ENCODE measurements at regions not wholly inside any gene's neighbourhood (a gene's known extent, or its start where the extent isn't known, plus 50 kb on each side); places are given as distances from the start of the nearest gene placed in this dataset.

GRCh38 chr2:13919981-13920382, 712.5 kb upstream of the LRATD1 start:
- H3K4me1 ChIP-seq (ENCODE audit: control insufficient read depth, insufficient read depth, low read length), result no peaks in the 10 kb centered on the region
- intact Hi-C loops (cut with micrococcal nuclease; ENCODE audit: unreplicated experiment), result no loop called here
- DNase-seq (ENCODE audit: low read depth, low spot score) (no peak), ATAC-seq (no peak)
- TF ChIP-seq CTCF (IDR thresholded peaks at IDR 0.05), result no peak
- no peak for TF ChIP-seq REST (IDR thresholded peaks at IDR 0.05; ENCODE audit: insufficient read depth in 1 of 2, low read depth in 2 of 2, low read length in 1 of 2)
- no peak for TF ChIP-seq SIN3A (IDR thresholded peaks at IDR 0.05; ENCODE audit: borderline replicate concordance, insufficient read depth, low read depth, low read length)
- TF ChIP-seq POLR2AphosphoS5 (IDR thresholded peaks at IDR 0.05; ENCODE audit: low read depth, low read length), result no peak
- TF ChIP-seq TCF7L2 (IDR thresholded peaks at IDR 0.05; ENCODE audit: low read depth, low read length), result no peak
- ChIA-PET POLR2A (no interaction called here), CTCF (no interaction called here)
- no peak overlapping the region for H3K4me3 ChIP-seq (ENCODE audit: low read depth in 2 of 2, low read length in 2 of 2)
- BruUV-seq (replicated peaks), result no TSS peak
- H3K27me3 ChIP-seq (ENCODE audit: control insufficient read depth, insufficient read depth, low read length), result no peaks in the 10 kb centered on the region
- no peak overlapping the region for H3K27ac ChIP-seq (ENCODE audit: low read length)
- in situ Hi-C loops (cut with HindIII; ENCODE audit: low pct_unique_long_range_greater_than_20kb, low sequenced_read_pairs), result no loop called here
- H3K36me3 ChIP-seq (ENCODE audit: control insufficient read depth, insufficient read depth, low read length), result no peaks in the 10 kb centered on the region
- 0 out of 2 replicates have a peak, but pooled peaks cover 3% of the 10 kb centered on the region for H3K9me3 ChIP-seq (ENCODE audit: control insufficient read depth, insufficient read depth, low read depth, low read length)

- TF ChIP-seq CTCF (IDR thresholded peaks at IDR 0.05) (no peak), SIN3A (IDR thresholded peaks at IDR 0.05; ENCODE audit: borderline replicate concordance, insufficient read depth, low read depth, low read length) (no peak), POLR2AphosphoS5 (IDR thresholded peaks at IDR 0.05; ENCODE audit: low read depth, low read length) (no peak), REST (IDR thresholded peaks at IDR 0.05; ENCODE audit: insufficient read depth in 1 of 2, low read depth in 2 of 2, low read length in 1 of 2) (no peak), TCF7L2 (IDR thresholded peaks at IDR 0.05; ENCODE audit: low read depth, low read length) (no peak)
- Histone ChIP-seq H3K36me3 (ENCODE audit: control insufficient read depth, insufficient read depth, low read length) (no peaks in the 10 kb centered on the region), H3K27ac (ENCODE audit: low read length) (no peak overlapping the region), H3K4me1 (ENCODE audit: control insufficient read depth, insufficient read depth, low read length) (no peaks in the 10 kb centered on the region), H3K27me3 (ENCODE audit: control insufficient read depth, insufficient read depth, low read length) (no peaks in the 10 kb centered on the region), H3K4me3 (ENCODE audit: low read depth in 2 of 2, low read length in 2 of 2) (no peak overlapping the region), H3K9me3 (ENCODE audit: control insufficient read depth, insufficient read depth, low read depth, low read length) (0 out of 2 replicates have a peak, but pooled peaks cover 3% of the 10 kb centered on the region)
- in situ Hi-C loops (cut with HindIII; ENCODE audit: low pct_unique_long_range_greater_than_20kb, low sequenced_read_pairs) (no loop called here), intact Hi-C loops (cut with micrococcal nuclease; ENCODE audit: unreplicated experiment) (no loop called here)
- ChIA-PET POLR2A (no interaction called here), CTCF (no interaction called here)
- no peak for ATAC-seq
- no TSS peak for BruUV-seq (replicated peaks)
- no peak for DNase-seq (ENCODE audit: low read depth, low spot score)
Observed at GRCh38 chr2:13921245-13921644, 711.3 kb upstream of the LRATD1 start.

Measured in Panc1 (cell line).